ENCODE measurements at regions not wholly inside any gene's neighbourhood (a gene's known extent, or its start where the extent isn't known, plus 50 kb on each side); places are given as distances from the start of the nearest gene placed in this dataset.
"Not testable (repeated sequence)": the region's sequence is repeated elsewhere in the genome, so short reads cannot be mapped to it uniquely, and the experiment has no call there.

DNA sequence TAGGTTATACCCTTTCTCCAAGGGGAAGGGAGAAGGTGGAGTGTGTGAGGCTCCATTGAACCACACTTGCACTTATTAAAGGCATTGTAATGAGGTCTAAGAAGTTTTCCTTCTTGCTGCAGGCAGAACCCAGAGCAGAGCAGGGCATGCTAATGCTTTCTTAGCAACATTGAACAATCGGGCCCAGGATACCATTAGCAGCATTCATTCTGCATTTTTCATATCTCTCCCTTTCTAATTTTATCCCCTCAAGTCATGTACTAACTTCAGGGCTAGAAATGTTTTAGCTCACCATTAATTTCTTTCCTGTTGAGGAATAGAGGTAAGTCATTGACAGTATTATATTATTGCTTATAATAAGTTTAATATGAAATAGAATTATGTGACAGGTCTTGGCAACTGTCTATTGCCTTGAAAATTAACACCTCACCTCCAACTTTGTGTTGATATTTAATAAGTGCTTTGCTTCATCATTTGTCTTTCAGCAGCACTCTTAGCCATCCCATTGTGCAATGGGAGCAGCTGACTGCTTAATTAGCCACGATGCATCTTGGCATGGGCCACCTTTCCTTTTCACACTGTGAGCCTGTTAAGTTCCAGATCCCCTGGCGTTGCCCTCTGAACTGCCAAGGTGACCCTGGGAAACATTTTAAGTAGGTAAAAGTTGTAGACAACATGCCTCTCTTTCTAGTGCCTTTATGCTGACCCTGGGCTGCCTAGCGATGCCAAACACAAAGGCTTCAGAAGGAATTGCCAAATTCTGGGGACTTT lies 300.8 kb upstream of the MEX3C start:
- Mint-ChIP-seq H3K27ac (no peak overlapping the region), H3K4me3 (no peak overlapping the region), H3K4me1 (no peaks in the 10 kb centered on the region), H3K27me3 (ENCODE audit: low read depth) (peaks cover 6% of the 10 kb centered on the region), H3K9me3 (no peaks in the 10 kb centered on the region), H3K36me3 (no peaks in the 10 kb centered on the region)
- DNase-seq (ENCODE audit: low spot score in 2 of 2, unreplicated experiment in 2 of 2) = no peak
- no peak for TF ChIP-seq CTCF (IDR thresholded peaks at IDR 0.05; ENCODE audit: unreplicated experiment)

DNA sequence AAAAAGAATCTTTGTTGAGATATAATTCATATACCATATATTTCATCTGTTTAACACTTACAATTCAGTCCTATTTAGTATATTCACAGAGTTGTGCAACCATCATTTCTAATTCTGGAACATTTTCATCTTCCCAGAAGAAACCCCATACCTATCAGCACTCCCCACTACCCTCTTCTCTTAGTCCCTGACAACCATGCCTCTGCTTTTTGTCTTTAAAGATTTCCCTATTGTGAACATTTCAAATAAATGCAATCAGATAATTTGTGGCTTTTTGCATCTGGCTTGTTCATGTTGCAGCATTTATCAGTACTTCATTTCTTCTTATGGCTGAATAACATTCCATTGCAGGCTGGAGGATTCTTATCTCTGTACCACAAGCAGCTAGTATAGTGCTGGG lies 305.9 kb upstream of the MEX3C start:
- H3K27me3 Mint-ChIP-seq (ENCODE audit: low read depth) = no peaks in the 10 kb centered on the region
- H3K4me3 Mint-ChIP-seq = no peak overlapping the region
- no peaks in the 10 kb centered on the region for H3K4me1 Mint-ChIP-seq
- H3K27ac Mint-ChIP-seq = no peak overlapping the region
- DNase-seq (ENCODE audit: low spot score in 2 of 2, unreplicated experiment in 2 of 2) = no peak
- H3K36me3 Mint-ChIP-seq = no peaks in the 10 kb centered on the region
- TF ChIP-seq CTCF (IDR thresholded peaks at IDR 0.05; ENCODE audit: unreplicated experiment) = no peak
- H3K9me3 Mint-ChIP-seq = peaks cover 7% of the 10 kb centered on the region

DNA sequence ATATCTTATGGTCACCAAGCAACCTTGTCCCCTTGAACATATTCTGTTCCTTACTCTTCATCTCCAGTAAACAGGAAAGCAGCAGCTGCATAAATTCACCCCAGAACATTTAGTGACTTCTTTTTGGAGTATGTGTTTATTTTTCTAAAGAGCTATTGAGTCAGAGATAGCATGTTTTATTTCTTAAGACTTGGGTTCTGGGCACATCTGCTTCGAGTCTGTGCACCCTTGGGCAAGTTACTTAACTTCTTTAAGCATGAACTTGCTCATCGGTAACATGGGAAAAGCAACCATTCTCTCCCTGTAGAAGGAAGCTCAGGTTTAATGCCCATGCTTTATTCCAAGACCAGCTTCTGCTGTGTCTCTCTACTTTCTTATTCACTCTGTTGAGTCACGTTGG lies 309.3 kb upstream of the MEX3C start:
- Mint-ChIP-seq H3K36me3 (no peaks in the 10 kb centered on the region), H3K9me3 (peaks cover 20% of the 10 kb centered on the region), H3K4me3 (no peak overlapping the region), H3K4me1 (no peaks in the 10 kb centered on the region), H3K27ac (no peak overlapping the region), H3K27me3 (ENCODE audit: low read depth) (no peaks in the 10 kb centered on the region)
- no peak for TF ChIP-seq CTCF (IDR thresholded peaks at IDR 0.05; ENCODE audit: unreplicated experiment)
- DNase-seq (ENCODE audit: low spot score in 2 of 2, unreplicated experiment in 2 of 2) = no peak

DNA sequence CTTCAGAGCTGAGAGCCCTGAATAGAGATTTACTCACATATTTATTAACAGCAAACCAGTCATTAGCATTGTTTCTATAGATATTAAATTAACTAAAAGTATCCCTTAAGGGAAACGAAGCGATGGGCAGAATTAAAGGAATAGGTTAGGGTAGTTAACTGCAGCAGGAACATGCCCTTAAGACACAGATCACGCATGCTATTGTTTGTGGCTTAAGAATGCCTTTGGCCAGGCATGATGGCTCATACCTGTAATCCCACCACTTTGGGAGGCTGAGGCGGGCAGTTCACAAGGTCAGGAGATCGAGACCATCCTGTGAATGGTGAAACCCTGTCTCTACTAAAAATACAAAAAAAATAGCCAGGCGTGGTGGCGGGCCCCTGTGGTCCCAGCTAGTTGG lies 310.9 kb upstream of the MEX3C start:
- not testable (repeated sequence) for H3K36me3 Mint-ChIP-seq, H3K4me1 Mint-ChIP-seq

DNA sequence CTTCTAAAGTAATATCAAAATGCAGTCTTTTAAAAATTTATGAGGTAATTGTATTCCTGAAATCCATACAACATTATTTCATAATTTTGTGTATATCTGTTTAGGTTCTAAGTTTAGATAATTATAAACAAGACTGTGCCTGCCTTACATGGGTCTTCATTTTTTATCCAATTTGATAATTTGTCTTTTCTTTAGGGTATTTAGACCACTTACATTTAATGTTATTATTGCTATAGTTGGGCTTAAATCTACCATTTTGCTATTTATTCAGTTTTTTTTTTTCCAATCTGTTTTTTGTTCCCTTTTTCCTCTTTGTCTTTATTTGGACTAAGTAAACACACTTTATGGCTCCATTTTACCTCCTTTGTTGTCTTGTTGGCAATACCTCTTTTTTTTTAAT lies 312.5 kb upstream of the MEX3C start:
- Mint-ChIP-seq H3K27me3 (ENCODE audit: low read depth) (no peaks in the 10 kb centered on the region), H3K36me3 (no peaks in the 10 kb centered on the region), H3K27ac (no peak overlapping the region), H3K4me3 (no peak overlapping the region), H3K9me3 (peaks cover 20% of the 10 kb centered on the region), H3K4me1 (no peaks in the 10 kb centered on the region)
- DNase-seq (ENCODE audit: low spot score in 2 of 2, unreplicated experiment in 2 of 2) = no peak
- TF ChIP-seq CTCF (IDR thresholded peaks at IDR 0.05; ENCODE audit: unreplicated experiment) = no peak

More for the DNA sequence above, 310.9 kb upstream of the MEX3C start:
- not testable (repeated sequence) for H3K4me3 Mint-ChIP-seq; DNase-seq (ENCODE audit: low spot score in 2 of 2, unreplicated experiment in 2 of 2); H3K27me3 Mint-ChIP-seq (ENCODE audit: low read depth); H3K27ac Mint-ChIP-seq
- peaks cover 20% of the 10 kb centered on the region for H3K9me3 Mint-ChIP-seq

DNA sequence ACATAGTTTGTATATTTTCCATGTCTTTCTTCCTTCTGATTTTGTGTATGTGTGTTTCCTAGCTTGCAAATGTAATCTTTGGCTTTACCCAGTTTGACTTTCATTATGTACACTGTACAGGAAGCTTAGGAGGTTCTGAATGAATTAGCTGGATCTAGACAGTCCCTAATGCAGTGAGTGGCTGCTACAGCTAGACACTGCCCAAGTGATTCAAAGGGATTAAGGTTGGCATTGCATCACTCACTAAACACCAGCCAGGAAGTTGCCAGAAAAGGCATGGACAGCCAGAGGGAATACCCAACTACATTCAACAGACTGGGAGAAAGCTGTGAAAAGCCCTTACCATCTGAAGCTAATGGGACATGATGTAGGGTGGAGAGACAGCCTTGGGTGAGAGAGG lies 316.0 kb upstream of the MEX3C start:
- Mint-ChIP-seq H3K4me1 (no peaks in the 10 kb centered on the region), H3K27ac (no peak overlapping the region), H3K36me3 (no peaks in the 10 kb centered on the region), H3K9me3 (peaks cover 13% of the 10 kb centered on the region), H3K27me3 (ENCODE audit: low read depth) (no peaks in the 10 kb centered on the region), H3K4me3 (no peak overlapping the region)
- no peak for TF ChIP-seq CTCF (IDR thresholded peaks at IDR 0.05; ENCODE audit: unreplicated experiment)
- no peak for DNase-seq (ENCODE audit: low spot score in 2 of 2, unreplicated experiment in 2 of 2)

All from mesothelial cell of epicardium (in vitro differentiated cells).